ENCODE measurements at regions not wholly inside any gene's neighbourhood (a gene's known extent, or its start where the extent isn't known, plus 50 kb on each side); places are given as distances from the start of the nearest gene placed in this dataset.

- DNase-seq: no peak
Measured at GRCh38 chr3:102085431-102086176, 236.3 kb downstream of the NFKBIZ start.

- DNase-seq: no peak
Measured at GRCh38 chr3:102087236-102087635, 237.9 kb downstream of the NFKBIZ start.

GRCh38 chr3:102089239-102089638 is 239.9 kb downstream of the NFKBIZ start:
- DNase-seq: no peak

GRCh38 chr3:102089904-102090720 is 240.8 kb downstream of the NFKBIZ start:
- DNase-seq: no peak

GRCh38 chr3:102090721-102091045 is 241.4 kb downstream of the NFKBIZ start:
- DNase-seq: no peak

GRCh38 chr3:102091358-102091757 is 242.0 kb downstream of the NFKBIZ start:
- no peak for DNase-seq

GRCh38 chr3:102092617-102093466 is 243.5 kb downstream of the NFKBIZ start:
- no peak for DNase-seq

- no peak for DNase-seq
Measured at GRCh38 chr3:102094506-102094905, 245.2 kb downstream of the NFKBIZ start.

- no peak for DNase-seq
Measured at GRCh38 chr3:102095383-102095782, 246.1 kb downstream of the NFKBIZ start.

- DNase-seq: no peak
Measured at GRCh38 chr3:102096066-102096465, 246.8 kb downstream of the NFKBIZ start.

GRCh38 chr3:102098130-102098885 is 249.0 kb downstream of the NFKBIZ start:
- no peak for DNase-seq

GRCh38 chr3:102099913-102100312 is 250.6 kb downstream of the NFKBIZ start:
- DNase-seq: no peak

GRCh38 chr3:102102394-102102793 is 253.1 kb downstream of the NFKBIZ start:
- DNase-seq: no peak

GRCh38 chr3:102104033-102104432 is 254.7 kb downstream of the NFKBIZ start:
- DNase-seq: no peak

GRCh38 chr3:102105193-102105592 is 255.9 kb downstream of the NFKBIZ start:
- no peak for DNase-seq

- no peak for DNase-seq
Measured at GRCh38 chr3:102106416-102107097, 257.2 kb downstream of the NFKBIZ start.

GRCh38 chr3:102112704-102113230 is 263.5 kb downstream of the NFKBIZ start:
- DNase-seq: no peak

- no peak for DNase-seq
Measured at GRCh38 chr3:102113421-102114041, 264.2 kb downstream of the NFKBIZ start.

GRCh38 chr3:102114264-102114979 is 265.1 kb downstream of the NFKBIZ start:
- peak; percentile 5 for DNase-seq

GRCh38 chr3:102122527-102122926 is 273.2 kb downstream of the NFKBIZ start:
- no peak for DNase-seq
